ENCODE measurements at regions not wholly inside any gene's neighbourhood (a gene's known extent, or its start where the extent isn't known, plus 50 kb on each side); places are given as distances from the start of the nearest gene placed in this dataset.

DNA sequence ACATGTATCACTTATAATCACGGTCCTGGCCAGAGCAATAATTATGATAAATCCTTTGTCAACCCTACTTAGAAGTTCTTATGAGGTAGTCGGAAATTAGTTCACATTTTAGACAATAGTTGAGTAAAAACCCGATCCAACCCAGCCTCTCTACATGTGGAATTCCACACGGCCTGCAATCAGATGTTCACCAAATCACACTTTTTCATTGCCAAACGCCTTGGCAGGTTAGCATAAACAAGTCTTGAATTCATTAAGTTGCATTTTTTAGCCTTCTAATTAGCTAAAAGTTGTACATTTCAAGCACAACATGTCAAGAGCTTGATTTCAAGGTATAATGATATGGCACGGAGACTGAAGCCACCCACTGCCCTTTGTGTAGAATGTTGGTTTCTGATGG lies 65.3 kb downstream of the FOXL1 start:
- DNase-seq (ENCODE audit: low read depth in 4 of 6, low spot score in 6 of 6) = peak in 1 of 6 donors; percentile 81
- H3K27ac ChIP-seq (ENCODE audit: low read depth, low read length) = no peak overlapping the region
- WGBS (ENCODE audit: insufficient coverage) = 75% methylated on average over 1 of the region's 6 CpGs
- no peaks in the 10 kb centered on the region for H3K27me3 ChIP-seq (ENCODE audit: control insufficient read depth, insufficient read depth, low read length)
- H3K4me3 ChIP-seq (ENCODE audit: low read depth, low read length) = no peak overlapping the region
- no peaks in the 10 kb centered on the region for H3K4me1 ChIP-seq (ENCODE audit: control insufficient read depth, insufficient read depth, low read length)
- no peaks in the 10 kb centered on the region for H3K36me3 ChIP-seq (ENCODE audit: control insufficient read depth, insufficient read depth, low read length)
- H3K9me3 ChIP-seq (ENCODE audit: control insufficient read depth, insufficient read depth, low read length) = no peaks in the 10 kb centered on the region

DNA sequence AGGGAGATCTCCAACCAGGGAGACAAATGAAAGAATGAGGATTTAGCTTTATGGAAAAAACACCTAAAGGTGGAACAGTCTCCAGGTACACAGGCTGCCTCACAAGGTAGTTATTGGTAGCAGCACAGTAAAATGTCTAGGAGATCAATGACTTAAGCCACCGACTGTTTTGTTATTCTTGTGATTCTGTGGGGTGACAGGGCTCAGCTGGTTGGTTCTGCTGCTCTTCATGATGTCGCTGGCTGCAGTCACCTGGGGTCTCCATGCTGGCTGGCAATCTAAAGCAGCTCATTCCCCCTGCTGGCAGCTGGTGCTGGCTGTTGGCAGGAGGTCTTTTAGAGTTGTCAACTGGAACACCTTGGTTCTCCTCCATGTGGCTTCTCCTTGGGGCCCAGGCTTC lies 69.2 kb downstream of the FOXL1 start:
- Histone ChIP-seq H3K9me3 (ENCODE audit: control insufficient read depth, insufficient read depth, low read length) (no peaks in the 10 kb centered on the region), H3K27me3 (ENCODE audit: control insufficient read depth, insufficient read depth, low read length) (no peaks in the 10 kb centered on the region), H3K27ac (ENCODE audit: low read depth, low read length) (no peak overlapping the region), H3K36me3 (ENCODE audit: control insufficient read depth, insufficient read depth, low read length) (no peaks in the 10 kb centered on the region), H3K4me3 (ENCODE audit: low read depth, low read length) (no peak overlapping the region), H3K4me1 (ENCODE audit: control insufficient read depth, insufficient read depth, low read length) (no peaks in the 10 kb centered on the region)
- DNase-seq (ENCODE audit: low read depth in 4 of 6, low spot score in 6 of 6) = no peak
- 100% methylated on average over 1 of the region's 2 CpGs for WGBS (ENCODE audit: insufficient coverage)

DNA sequence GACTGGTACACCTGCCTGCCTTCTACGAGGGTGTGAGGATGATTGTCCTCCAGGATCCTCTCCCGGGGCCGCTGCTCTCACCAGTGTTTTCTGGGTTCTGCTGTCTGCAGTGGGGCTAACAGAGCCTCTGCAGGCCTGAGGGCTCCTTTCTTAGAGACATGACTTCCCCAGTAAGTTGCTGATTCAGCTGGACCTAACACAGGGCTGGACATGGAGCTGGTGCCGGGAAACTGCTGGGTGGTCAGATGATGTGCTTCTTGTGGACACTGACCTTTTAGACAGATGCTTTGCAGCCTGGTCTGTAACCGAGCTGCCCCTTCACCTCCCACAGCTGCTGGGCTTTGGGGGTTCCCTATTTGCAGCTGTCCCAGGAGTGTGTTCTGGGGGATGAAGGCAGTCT lies 71.5 kb downstream of the FOXL1 start:
- Histone ChIP-seq H3K27ac (ENCODE audit: low read depth, low read length) (no peak overlapping the region), H3K4me1 (ENCODE audit: control insufficient read depth, insufficient read depth, low read length) (no peaks in the 10 kb centered on the region), H3K4me3 (ENCODE audit: low read depth, low read length) (no peak overlapping the region), H3K27me3 (ENCODE audit: control insufficient read depth, insufficient read depth, low read length) (no peaks in the 10 kb centered on the region), H3K9me3 (ENCODE audit: control insufficient read depth, insufficient read depth, low read length) (no peaks in the 10 kb centered on the region), H3K36me3 (ENCODE audit: control insufficient read depth, insufficient read depth, low read length) (no peaks in the 10 kb centered on the region)
- DNase-seq (ENCODE audit: low read depth in 4 of 6, low spot score in 6 of 6) = no peak
- WGBS (ENCODE audit: insufficient coverage) = 88% methylated on average over 4 of the region's 5 CpGs

DNA sequence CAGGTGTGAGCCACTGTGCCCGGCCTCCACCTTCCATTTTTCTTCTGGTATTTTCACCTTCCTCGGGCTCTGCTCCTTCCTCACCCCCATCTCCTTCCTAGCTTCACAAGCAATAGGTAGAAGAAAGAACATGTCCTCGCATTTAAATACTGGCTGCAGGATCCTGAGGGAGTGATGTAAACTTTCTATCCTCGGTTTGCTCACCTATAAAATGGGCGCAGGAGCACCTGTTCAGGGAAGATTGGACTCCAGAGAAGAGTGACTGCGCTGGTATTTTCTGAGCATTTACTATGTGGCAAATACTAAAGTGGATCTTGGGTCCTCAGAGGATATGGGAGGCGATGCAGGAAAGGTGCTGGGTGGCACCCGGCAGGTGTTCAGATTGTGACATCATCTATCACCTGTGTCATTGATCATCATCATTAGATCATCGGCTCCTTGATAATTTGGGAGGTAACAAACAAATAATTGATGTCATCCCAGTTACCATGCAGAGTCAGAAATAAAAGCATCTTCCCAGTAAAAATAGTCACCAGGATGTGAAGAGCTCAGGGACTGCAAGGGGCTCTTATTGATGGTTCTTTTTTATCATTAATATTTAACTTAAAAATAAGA lies 72.8 kb downstream of the FOXL1 start:
- no peak overlapping the region for H3K4me3 ChIP-seq (ENCODE audit: low read depth, low read length)
- WGBS (ENCODE audit: insufficient coverage) = 94% methylated on average over 5 of the region's 9 CpGs
- no peak overlapping the region for H3K27ac ChIP-seq (ENCODE audit: low read depth, low read length)
- H3K9me3 ChIP-seq (ENCODE audit: control insufficient read depth, insufficient read depth, low read length) = no peaks in the 10 kb centered on the region
- H3K36me3 ChIP-seq (ENCODE audit: control insufficient read depth, insufficient read depth, low read length) = no peaks in the 10 kb centered on the region
- no peaks in the 10 kb centered on the region for H3K27me3 ChIP-seq (ENCODE audit: control insufficient read depth, insufficient read depth, low read length)
- DNase-seq (ENCODE audit: low read depth in 4 of 6, low spot score in 6 of 6) = no peak
- no peaks in the 10 kb centered on the region for H3K4me1 ChIP-seq (ENCODE audit: control insufficient read depth, insufficient read depth, low read length)

DNA sequence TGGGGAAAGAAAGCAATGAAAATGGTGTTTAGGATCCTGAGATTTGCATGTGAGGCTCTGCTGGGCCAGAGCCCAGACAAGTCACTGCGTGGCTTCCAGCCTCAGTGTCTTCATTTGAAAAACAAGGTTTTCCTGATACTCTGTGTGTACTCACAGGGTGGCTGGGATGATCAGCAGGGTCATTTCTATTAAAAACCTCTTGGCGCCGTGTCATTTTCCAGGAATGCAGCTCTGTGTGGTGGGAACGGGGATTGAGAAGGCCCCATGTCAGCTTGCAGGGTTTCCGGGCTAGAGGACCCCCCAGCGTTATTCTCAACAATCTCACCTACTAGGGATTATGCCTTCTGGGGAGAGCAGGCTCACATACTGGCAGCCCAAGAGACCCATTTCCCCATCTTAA lies 73.5 kb downstream of the FOXL1 start:
- H3K27ac ChIP-seq (ENCODE audit: low read depth, low read length) = no peak overlapping the region
- H3K9me3 ChIP-seq (ENCODE audit: control insufficient read depth, insufficient read depth, low read length) = no peaks in the 10 kb centered on the region
- H3K4me3 ChIP-seq (ENCODE audit: low read depth, low read length) = no peak overlapping the region
- no peak for DNase-seq (ENCODE audit: low read depth in 4 of 6, low spot score in 6 of 6)
- H3K27me3 ChIP-seq (ENCODE audit: control insufficient read depth, insufficient read depth, low read length) = no peaks in the 10 kb centered on the region
- no peaks in the 10 kb centered on the region for H3K4me1 ChIP-seq (ENCODE audit: control insufficient read depth, insufficient read depth, low read length)
- H3K36me3 ChIP-seq (ENCODE audit: control insufficient read depth, insufficient read depth, low read length) = no peaks in the 10 kb centered on the region
- 67% methylated on average over 1 of the region's 6 CpGs for WGBS (ENCODE audit: insufficient coverage)

DNA sequence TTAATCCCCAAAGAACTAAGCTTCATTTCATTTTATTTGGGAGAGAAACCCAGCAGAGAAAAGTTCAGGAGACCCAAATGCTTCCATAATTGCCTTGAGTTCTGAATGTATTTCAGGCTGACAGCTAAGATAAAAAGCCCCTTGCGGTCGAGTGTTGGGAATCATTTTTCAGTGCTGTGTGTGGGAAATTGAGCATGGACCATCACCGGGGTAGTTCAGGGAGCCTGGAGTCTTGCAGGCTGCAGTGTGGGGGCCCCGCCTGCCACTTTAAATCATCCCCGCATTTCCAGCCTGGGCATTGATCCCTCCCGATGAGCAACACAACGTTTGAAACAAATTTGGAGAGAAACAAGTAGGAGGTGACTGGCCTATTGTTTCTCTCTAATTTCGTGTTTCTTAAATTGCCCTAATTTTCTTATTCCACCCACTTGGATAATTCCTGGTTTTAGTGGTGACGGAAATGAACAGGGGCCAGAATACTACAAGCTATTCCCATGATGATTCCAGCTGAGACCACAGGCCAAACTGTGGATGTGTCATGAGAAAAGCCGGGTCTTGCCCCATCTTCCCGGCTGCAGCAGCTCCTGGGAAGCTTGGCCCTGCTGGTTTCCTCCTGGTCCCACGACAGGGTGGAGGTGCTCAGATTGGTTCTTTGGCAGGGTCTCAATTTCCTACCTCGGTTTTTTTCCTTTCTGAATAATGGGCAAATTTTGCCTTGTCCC lies 75.1 kb downstream of the FOXL1 start:
- H3K4me3 ChIP-seq (ENCODE audit: low read depth, low read length) = no peak overlapping the region
- H3K36me3 ChIP-seq (ENCODE audit: control insufficient read depth, insufficient read depth, low read length) = no peaks in the 10 kb centered on the region
- peak in 1 of 6 donors; percentile 74 for DNase-seq (ENCODE audit: low read depth in 4 of 6, low spot score in 6 of 6)
- no peaks in the 10 kb centered on the region for H3K27me3 ChIP-seq (ENCODE audit: control insufficient read depth, insufficient read depth, low read length)
- H3K4me1 ChIP-seq (ENCODE audit: control insufficient read depth, insufficient read depth, low read length) = no peaks in the 10 kb centered on the region
- H3K9me3 ChIP-seq (ENCODE audit: control insufficient read depth, insufficient read depth, low read length) = no peaks in the 10 kb centered on the region
- 46% methylated on average over 8 of the region's 13 CpGs for WGBS (ENCODE audit: insufficient coverage)
- no peak overlapping the region for H3K27ac ChIP-seq (ENCODE audit: low read depth, low read length)

DNA sequence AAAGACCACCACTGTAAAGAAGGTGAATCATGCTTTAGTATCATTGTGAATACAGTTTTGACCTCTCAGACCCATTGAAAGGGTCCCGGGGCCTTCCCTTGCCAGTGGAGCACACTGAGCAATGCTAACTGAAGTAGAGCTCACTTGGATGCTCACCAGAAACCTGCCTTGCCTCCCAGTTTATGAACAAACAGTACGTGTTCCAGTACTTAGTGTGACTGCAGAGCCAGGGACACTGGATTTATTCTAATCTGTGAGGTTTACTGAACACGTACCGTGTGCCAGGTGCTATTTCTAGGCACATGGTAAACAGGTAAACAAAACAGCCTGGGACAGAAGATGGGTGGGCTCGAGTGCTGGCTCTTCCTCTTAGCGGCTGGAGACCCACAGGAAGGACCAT lies 79.6 kb downstream of the FOXL1 start:
- no peaks in the 10 kb centered on the region for H3K36me3 ChIP-seq (ENCODE audit: control insufficient read depth, insufficient read depth, low read length)
- no peak overlapping the region for H3K27ac ChIP-seq (ENCODE audit: low read depth, low read length)
- H3K27me3 ChIP-seq (ENCODE audit: control insufficient read depth, insufficient read depth, low read length) = no peaks in the 10 kb centered on the region
- no peak overlapping the region for H3K4me3 ChIP-seq (ENCODE audit: low read depth, low read length)
- peaks cover 4% of the 10 kb centered on the region for H3K9me3 ChIP-seq (ENCODE audit: control insufficient read depth, insufficient read depth, low read length)
- DNase-seq (ENCODE audit: low read depth in 4 of 6, low spot score in 6 of 6) = no peak
- peaks cover 4% of the 10 kb centered on the region for H3K4me1 ChIP-seq (ENCODE audit: control insufficient read depth, insufficient read depth, low read length)
- WGBS (ENCODE audit: insufficient coverage) = 85% methylated on average over 6 of the region's 6 CpGs

DNA sequence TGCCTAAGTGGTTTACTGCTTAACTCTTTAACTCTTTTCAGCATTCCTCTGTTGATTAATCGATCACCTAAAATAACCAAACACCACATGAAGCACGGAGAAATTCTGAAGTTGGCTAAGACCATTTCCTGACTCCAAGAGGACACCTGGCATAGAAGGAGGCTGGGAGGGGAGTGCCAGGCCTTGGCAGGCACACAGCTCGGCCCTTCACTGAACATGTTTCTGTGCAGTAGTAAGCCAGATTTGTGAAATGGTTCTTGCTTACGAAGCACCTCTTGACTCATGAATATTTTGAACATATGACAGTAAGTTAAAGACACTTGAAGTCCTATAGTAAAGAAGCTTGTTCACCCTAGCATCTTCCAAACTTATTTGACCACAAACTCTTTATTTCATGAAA lies 82.3 kb downstream of the FOXL1 start:
- Histone ChIP-seq H3K27me3 (ENCODE audit: control insufficient read depth, insufficient read depth, low read length) (no peaks in the 10 kb centered on the region), H3K9me3 (ENCODE audit: control insufficient read depth, insufficient read depth, low read length) (peaks cover 4% of the 10 kb centered on the region), H3K4me1 (ENCODE audit: control insufficient read depth, insufficient read depth, low read length) (peaks cover 4% of the 10 kb centered on the region), H3K36me3 (ENCODE audit: control insufficient read depth, insufficient read depth, low read length) (no peaks in the 10 kb centered on the region), H3K4me3 (ENCODE audit: low read depth, low read length) (no peak overlapping the region), H3K27ac (ENCODE audit: low read depth, low read length) (no peak overlapping the region)
- 66% methylated on average over 2 of the region's 4 CpGs for WGBS (ENCODE audit: insufficient coverage)
- DNase-seq (ENCODE audit: low read depth in 4 of 6, low spot score in 6 of 6) = no peak

DNA sequence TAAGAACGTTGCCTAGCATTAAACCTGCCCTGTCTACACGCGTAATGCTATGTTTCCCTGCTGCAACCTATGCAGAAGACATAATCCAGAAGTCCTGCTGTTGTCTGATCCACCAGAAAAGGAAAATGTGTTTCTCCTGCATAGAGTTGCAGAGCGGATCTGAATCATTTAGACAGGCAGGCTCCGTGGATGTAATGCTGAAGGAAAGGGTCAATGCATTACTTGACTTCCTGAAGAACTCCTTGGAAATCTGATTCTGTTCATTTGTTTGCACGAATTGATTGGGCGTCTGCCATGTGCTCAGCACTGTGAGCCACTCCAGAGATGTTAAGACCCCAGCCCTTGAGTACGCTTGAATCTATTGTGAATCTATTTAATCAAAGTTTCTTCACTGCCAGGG lies 83.4 kb downstream of the FOXL1 start:
- no peak overlapping the region for H3K27ac ChIP-seq (ENCODE audit: low read depth, low read length)
- H3K27me3 ChIP-seq (ENCODE audit: control insufficient read depth, insufficient read depth, low read length) = no peaks in the 10 kb centered on the region
- H3K4me3 ChIP-seq (ENCODE audit: low read depth, low read length) = no peak overlapping the region
- DNase-seq (ENCODE audit: low read depth in 4 of 6, low spot score in 6 of 6) = peak in 1 of 6 donors; percentile 60
- H3K4me1 ChIP-seq (ENCODE audit: control insufficient read depth, insufficient read depth, low read length) = peaks cover 4% of the 10 kb centered on the region
- WGBS (ENCODE audit: insufficient coverage) = 55% methylated on average over 5 of the region's 8 CpGs
- no peaks in the 10 kb centered on the region for H3K36me3 ChIP-seq (ENCODE audit: control insufficient read depth, insufficient read depth, low read length)
- peaks cover 4% of the 10 kb centered on the region for H3K9me3 ChIP-seq (ENCODE audit: control insufficient read depth, insufficient read depth, low read length)

DNA sequence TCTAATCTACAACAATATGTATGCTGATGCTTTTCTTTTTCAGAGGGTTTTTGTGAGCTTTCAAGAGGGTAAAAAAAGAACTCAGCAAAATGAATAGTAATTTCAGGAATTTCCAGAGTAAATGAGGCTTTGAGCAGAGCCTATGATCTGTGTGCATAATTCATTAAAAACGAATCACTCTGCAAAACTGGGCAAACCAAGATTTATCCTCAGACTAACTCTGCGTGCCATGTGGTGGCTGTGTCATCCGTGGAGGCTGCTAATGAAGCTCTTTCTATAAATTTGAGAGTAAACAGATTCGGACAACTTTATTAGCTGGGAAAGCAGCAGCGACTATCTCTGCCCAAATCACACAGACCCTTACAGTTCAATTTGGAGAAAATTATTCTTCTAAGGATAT lies 83.8 kb downstream of the FOXL1 start:
- Histone ChIP-seq H3K27me3 (ENCODE audit: control insufficient read depth, insufficient read depth, low read length) (no peaks in the 10 kb centered on the region), H3K4me1 (ENCODE audit: control insufficient read depth, insufficient read depth, low read length) (peaks cover 4% of the 10 kb centered on the region), H3K36me3 (ENCODE audit: control insufficient read depth, insufficient read depth, low read length) (no peaks in the 10 kb centered on the region), H3K27ac (ENCODE audit: low read depth, low read length) (no peak overlapping the region), H3K4me3 (ENCODE audit: low read depth, low read length) (no peak overlapping the region), H3K9me3 (ENCODE audit: control insufficient read depth, insufficient read depth, low read length) (peaks cover 4% of the 10 kb centered on the region)
- WGBS (ENCODE audit: insufficient coverage) = no CpG with 5 or more reads among the region's 5 CpGs
- DNase-seq (ENCODE audit: low read depth in 4 of 6, low spot score in 6 of 6) = peak in 1 of 6 donors; percentile 55
